ENCODE measurements at regions not wholly inside any gene's neighbourhood (a gene's known extent, or its start where the extent isn't known, plus 50 kb on each side); places are given as distances from the start of the nearest gene placed in this dataset.

GRCh38 chr5:107043665-107044064, 627.1 kb downstream of the EFNA5 start:
- TF ChIP-seq, protein P1, sequence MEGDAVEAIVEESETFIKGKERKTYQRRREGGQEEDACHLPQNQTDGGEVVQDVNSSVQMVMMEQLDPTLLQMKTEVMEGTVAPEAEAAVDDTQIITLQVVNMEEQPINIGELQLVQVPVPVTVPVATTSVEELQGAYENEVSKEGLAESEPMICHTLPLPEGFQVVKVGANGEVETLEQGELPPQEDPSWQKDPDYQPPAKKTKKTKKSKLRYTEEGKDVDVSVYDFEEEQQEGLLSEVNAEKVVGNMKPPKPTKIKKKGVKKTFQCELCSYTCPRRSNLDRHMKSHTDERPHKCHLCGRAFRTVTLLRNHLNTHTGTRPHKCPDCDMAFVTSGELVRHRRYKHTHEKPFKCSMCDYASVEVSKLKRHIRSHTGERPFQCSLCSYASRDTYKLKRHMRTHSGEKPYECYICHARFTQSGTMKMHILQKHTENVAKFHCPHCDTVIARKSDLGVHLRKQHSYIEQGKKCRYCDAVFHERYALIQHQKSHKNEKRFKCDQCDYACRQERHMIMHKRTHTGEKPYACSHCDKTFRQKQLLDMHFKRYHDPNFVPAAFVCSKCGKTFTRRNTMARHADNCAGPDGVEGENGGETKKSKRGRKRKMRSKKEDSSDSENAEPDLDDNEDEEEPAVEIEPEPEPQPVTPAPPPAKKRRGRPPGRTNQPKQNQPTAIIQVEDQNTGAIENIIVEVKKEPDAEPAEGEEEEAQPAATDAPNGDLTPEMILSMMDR (IDR thresholded peaks at IDR 0.05 in 4 of 5, conservative IDR thresholded peaks at IDR 0.05 in 1 of 5), result no peak
- no peak for TF ChIP-seq POLR2A (IDR thresholded peaks at IDR 0.05)
